ENCODE measurements at regions not wholly inside any gene's neighbourhood (a gene's known extent, or its start where the extent isn't known, plus 50 kb on each side); places are given as distances from the start of the nearest gene placed in this dataset.

DNA sequence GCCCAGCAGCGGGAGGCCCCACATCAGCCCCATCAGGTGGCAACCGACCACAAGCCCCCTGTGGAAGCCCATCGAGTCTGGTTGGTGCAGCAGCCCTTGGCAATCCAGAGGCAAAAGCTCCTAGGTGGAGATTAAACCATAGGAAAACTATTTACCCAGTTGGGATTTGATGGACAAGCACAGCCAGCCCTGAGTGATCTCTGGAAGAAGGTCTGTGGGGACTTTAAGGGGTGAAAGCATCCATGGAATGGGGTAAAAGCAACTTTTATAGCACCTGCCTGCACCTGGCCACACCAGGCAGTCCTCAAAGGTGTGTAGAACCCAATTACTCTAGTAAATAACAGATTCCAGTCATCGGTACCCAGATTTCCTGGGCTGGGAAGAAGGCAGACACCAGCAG, 206.3 kb downstream of the IGSF11 start:
- no peak for TF ChIP-seq MAX (IDR thresholded peaks at IDR 0.05; ENCODE audit: low read depth, low read length)
- TF ChIP-seq CTCF (IDR thresholded peaks at IDR 0.05; ENCODE audit: low read depth, low read length): no peak
- no peak for TF ChIP-seq MYC (IDR thresholded peaks at IDR 0.05; ENCODE audit: low read depth, low read length)
- TF ChIP-seq POLR2A (IDR thresholded peaks at IDR 0.05; ENCODE audit: extremely low read depth, insufficient read length): no peak
